Nephron (organoid): ENCODE measurements at regions not wholly inside any gene's neighbourhood (a gene's known extent, or its start where the extent isn't known, plus 50 kb on each side); places are given as distances from the start of the nearest gene placed in this dataset.

Source experiments
- H3K27ac Mint-ChIP-seq, 3 experiments: 2 replicates each; pipeline ENCODE4 v1.8.0; 2020; ENCODE audit warnings: mixed read lengths in 3 of 3, mild to moderate bottlenecking in 2 of 3, moderate library complexity in 1 of 3
- H3K27me3 Mint-ChIP-seq: 2 replicates; pipeline ENCODE4 v1.8.0; 2021; ENCODE audit warnings: low read depth, mild to moderate bottlenecking, moderate library complexity, mixed read lengths
- H3K36me3 Mint-ChIP-seq: 2 replicates; pipeline ENCODE4 v1.8.0; 2020; ENCODE audit warnings: low read depth, mixed read lengths
- H3K4me1 Mint-ChIP-seq: 2 replicates; pipeline ENCODE4 v1.8.0; 2020; ENCODE audit warnings: mixed read lengths
- H3K4me3 Mint-ChIP-seq, 3 experiments: 2 replicates each; pipeline ENCODE4 v1.8.0; 2020; ENCODE audit warnings: mild to moderate bottlenecking in 3 of 3, mixed read lengths in 3 of 3, moderate library complexity in 2 of 3
- H3K9me3 Mint-ChIP-seq: 2 replicates; pipeline ENCODE4 v1.8.0; 2020; ENCODE audit warnings: mixed read lengths
- CTCF ChIP-seq, 3 experiments: fragments of 200-600 bp; sonication (generic); IDR thresholded peaks; one replicate each; pipeline ENCODE4 v1.5.0; 2021; ENCODE audit warnings: antibody characterized with exemption in 3 of 3; ENCODE audit not compliant: unreplicated experiment in 3 of 3

GRCh38 chr19:8905342-8905741 lies 73.2 kb downstream of the MBD3L1 start:
- no peak for TF ChIP-seq CTCF (IDR thresholded peaks at IDR 0.05; ENCODE audit: unreplicated experiment in 3 of 3)
- no peaks in the 10 kb centered on the region for H3K4me1 Mint-ChIP-seq
- H3K27me3 Mint-ChIP-seq = no peaks in the 10 kb centered on the region

GRCh38 chr19:8908066-8908465 lies 75.9 kb downstream of the MBD3L1 start:
- Mint-ChIP-seq H3K27me3 (no peaks in the 10 kb centered on the region), H3K36me3 (no peaks in the 10 kb centered on the region), H3K4me3 (no peak overlapping the region), H3K27ac (no peak overlapping the region), H3K9me3 (peaks cover 14% of the 10 kb centered on the region), H3K4me1 (no peaks in the 10 kb centered on the region)
- TF ChIP-seq CTCF (IDR thresholded peaks at IDR 0.05; ENCODE audit: unreplicated experiment in 3 of 3) = no peak

More at GRCh38 chr19:8905342-8905741, 73.2 kb downstream of the MBD3L1 start:
- peaks cover 17% of the 10 kb centered on the region for H3K9me3 Mint-ChIP-seq
- no peak overlapping the region for H3K4me3 Mint-ChIP-seq
- no peaks in the 10 kb centered on the region for H3K36me3 Mint-ChIP-seq
- no peak overlapping the region for H3K27ac Mint-ChIP-seq

DNA sequence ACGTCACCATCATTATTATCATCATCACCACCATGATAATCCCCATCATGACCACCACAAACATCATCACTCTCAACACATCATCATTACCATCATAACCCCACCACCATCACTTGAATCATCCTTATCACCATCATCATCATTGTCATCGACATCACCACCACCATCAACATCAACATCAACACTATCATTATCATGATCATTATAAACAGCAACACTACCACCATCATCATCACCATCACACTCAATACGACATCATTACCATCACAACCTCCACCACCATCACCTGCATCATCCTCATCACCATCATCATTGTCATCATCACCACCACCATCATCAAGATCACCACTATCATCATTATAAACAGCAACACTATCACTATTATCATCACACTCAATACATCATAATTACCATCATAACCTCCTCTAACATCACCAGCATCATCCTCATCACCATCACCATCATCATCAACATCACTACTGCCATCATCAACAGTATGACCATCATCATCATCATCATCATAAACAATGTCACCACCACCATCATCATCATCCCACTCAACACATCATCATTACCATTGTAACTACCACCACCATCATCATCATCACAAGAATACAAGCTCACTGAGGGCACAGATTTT lies 78.7 kb downstream of the MBD3L1 start:
- H3K9me3 Mint-ChIP-seq = peaks cover 35% of the 10 kb centered on the region
- TF ChIP-seq CTCF (IDR thresholded peaks at IDR 0.05; ENCODE audit: unreplicated experiment in 3 of 3) = no peak
- no peaks in the 10 kb centered on the region for H3K36me3 Mint-ChIP-seq
- H3K4me1 Mint-ChIP-seq = no peaks in the 10 kb centered on the region
- no peaks in the 10 kb centered on the region for H3K27me3 Mint-ChIP-seq
- no peak overlapping the region for H3K27ac Mint-ChIP-seq
- no peak overlapping the region for H3K4me3 Mint-ChIP-seq

DNA sequence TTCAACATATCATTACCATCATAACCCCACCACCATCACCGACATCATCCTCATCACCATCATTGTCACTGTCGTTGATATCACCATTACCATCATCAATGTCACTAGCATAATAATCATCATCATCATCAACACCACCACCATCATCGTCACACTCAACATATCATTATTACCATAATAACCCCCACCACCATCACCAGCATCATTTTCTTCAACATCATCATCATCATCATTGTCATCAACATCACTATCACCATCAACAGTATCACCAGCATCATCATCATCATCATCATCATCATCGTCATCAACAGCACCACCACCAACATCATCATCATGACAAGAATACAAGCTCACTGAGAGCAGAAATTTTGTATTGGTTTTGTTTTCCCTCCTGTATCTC lies 83.8 kb downstream of the MBD3L1 start:
- Mint-ChIP-seq H3K27me3 (no peaks in the 10 kb centered on the region), H3K9me3 (peaks cover 23% of the 10 kb centered on the region), H3K4me1 (no peaks in the 10 kb centered on the region), H3K27ac (no peak overlapping the region), H3K4me3 (no peak overlapping the region), H3K36me3 (no peaks in the 10 kb centered on the region)
- no peak for TF ChIP-seq CTCF (IDR thresholded peaks at IDR 0.05; ENCODE audit: unreplicated experiment in 3 of 3)

GRCh38 chr19:8922591-8922990 lies 87.6 kb downstream of the MUC16 start:
- H3K4me1 Mint-ChIP-seq = no peaks in the 10 kb centered on the region
- H3K4me3 Mint-ChIP-seq = no peak overlapping the region
- no peak overlapping the region for H3K27ac Mint-ChIP-seq
- no peak for TF ChIP-seq CTCF (IDR thresholded peaks at IDR 0.05; ENCODE audit: unreplicated experiment in 3 of 3)
- H3K9me3 Mint-ChIP-seq = peaks cover 30% of the 10 kb centered on the region
- H3K36me3 Mint-ChIP-seq = no peaks in the 10 kb centered on the region
- H3K27me3 Mint-ChIP-seq = peaks cover 3% of the 10 kb centered on the region

GRCh38 chr19:8924283-8924682 lies 85.9 kb downstream of the MUC16 start:
- H3K9me3 Mint-ChIP-seq = peaks cover 42% of the 10 kb centered on the region
- no peaks in the 10 kb centered on the region for H3K36me3 Mint-ChIP-seq
- H3K4me1 Mint-ChIP-seq = no peaks in the 10 kb centered on the region
- H3K27me3 Mint-ChIP-seq = peaks cover 6% of the 10 kb centered on the region
- TF ChIP-seq CTCF (IDR thresholded peaks at IDR 0.05; ENCODE audit: unreplicated experiment in 3 of 3) = no peak
- no peak overlapping the region for H3K27ac Mint-ChIP-seq
- no peak overlapping the region for H3K4me3 Mint-ChIP-seq
